ENCODE measurements at regions not wholly inside any gene's neighbourhood (a gene's known extent, or its start where the extent isn't known, plus 50 kb on each side); places are given as distances from the start of the nearest gene placed in this dataset.
"Not testable (repeated sequence)": the region's sequence is repeated elsewhere in the genome, so short reads cannot be mapped to it uniquely, and the experiment has no call there.

GRCh38 chr20:55079917-55080316 is 604.5 kb downstream of the DOK5 start:
- DNase-seq (ENCODE audit: low read depth): no peak

DNA sequence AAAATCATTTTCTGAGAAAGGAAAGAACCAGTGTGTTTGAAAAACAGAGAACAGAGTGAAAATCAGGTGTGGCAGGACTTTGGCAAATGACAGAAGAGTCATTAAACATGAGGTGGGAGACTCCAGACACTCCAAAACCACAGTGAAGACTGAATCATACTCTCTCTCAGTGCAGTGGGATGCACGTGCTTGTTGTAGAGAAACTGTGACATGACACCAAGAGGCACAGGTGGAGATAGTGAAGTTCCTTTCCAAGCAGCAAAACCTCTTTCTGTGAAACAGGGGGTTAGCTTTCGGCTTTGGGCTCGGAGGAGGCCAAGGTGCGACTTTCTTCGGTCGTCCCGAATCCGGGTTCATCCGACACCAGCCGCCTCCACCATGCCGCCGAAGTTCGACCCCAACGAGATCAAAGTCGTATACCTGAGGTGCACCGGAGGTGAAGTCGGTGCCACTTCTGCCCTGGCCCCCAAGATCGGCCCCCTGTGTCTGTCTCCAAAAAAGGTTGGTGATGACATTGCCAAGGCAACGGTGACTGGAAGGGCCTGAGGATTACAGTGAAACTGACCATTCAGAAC is 599.0 kb downstream of the DOK5 start:
- DNase-seq (ENCODE audit: low read depth): not testable (repeated sequence)

- no peak for DNase-seq (ENCODE audit: low read depth)
Measured at GRCh38 chr20:55070001-55070400, 594.6 kb downstream of the DOK5 start.

DNA sequence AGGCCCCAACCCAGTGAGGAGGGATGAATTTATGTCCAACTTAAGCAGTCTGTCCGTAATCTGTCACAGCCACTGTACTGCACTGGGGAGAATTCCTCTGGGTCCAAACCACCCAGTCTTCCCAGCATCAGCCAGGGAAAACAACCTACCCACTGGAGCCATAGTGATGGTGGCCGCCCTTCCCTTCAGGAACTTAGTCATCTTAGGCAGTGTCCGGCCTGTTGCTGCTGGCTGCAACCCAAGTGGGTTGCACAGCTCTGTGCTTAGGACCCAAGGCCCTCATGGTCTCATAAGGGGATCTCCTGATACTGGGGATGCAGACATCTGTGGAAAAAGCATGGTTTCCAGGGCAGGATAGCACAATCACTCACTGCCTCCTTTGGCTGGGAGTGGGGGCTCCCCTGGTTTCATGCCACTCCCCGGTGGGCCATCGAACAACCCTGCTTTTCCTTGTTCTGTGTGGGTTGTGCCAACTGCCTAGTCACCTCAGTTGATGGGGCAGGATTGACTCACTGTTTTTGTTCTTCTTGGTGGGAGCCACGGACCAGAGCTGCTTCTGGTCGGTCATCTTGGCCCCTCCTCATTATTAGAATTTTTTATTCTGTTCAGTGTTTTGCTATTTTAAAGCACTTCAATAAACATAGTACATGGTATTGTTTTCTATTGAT is 591.9 kb downstream of the DOK5 start:
- peak; percentile 4 for DNase-seq (ENCODE audit: low read depth)

GRCh38 chr20:55058938-55059337 is 583.5 kb downstream of the DOK5 start:
- DNase-seq (ENCODE audit: low read depth): no peak

DNA sequence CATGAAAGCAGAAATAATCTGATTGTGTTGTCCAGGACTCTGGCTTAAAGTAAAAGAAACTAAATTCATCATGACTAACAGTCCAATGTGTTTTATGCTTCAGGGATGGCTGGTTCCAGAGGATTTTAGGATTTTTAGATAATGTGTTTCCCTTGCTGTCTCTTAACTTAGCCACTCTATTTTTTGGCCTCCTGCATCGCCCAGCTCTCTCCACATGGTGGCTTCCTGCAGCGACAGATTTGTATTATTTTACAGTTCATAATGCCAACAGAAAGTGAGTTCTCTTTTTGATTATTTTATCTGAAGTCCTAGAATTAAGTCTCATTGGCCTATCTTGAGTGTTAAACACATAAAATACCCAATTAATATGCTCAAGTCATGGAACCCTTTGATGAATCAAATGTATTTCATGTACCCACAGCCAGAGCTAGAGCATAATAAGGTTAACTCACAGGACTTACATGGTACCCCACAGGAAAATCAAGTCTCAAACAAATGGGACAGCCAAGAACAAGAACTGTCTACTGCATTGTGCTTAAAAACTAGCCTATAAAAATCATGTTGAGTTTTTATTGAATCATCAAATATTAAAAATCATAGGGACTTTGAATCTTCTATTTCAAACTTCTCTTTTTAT is 582.5 kb downstream of the DOK5 start:
- no peak for DNase-seq (ENCODE audit: low read depth)

DNA sequence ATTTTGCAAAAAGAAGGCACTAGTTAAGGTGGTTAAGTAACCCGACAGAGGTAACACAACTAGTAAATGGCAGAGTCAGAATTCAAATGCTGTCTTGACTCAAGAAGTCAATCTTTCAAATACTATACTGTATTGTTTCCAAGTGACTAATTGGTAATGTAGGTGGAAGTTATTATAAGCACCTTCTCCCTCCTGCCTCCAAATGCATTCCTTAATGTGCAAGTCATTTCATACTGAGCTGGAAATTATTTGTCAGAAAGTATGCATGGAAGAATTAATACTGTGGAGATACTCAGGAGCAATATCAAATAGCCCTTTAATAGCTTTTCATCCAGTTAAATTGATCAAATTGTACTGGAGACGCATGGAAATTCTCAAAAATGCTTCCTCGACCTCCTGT is 579.1 kb downstream of the DOK5 start:
- no peak for DNase-seq (ENCODE audit: low read depth)

- DNase-seq (ENCODE audit: low read depth): no peak
Measured at GRCh38 chr20:55053389-55053788, 578.0 kb downstream of the DOK5 start.

GRCh38 chr20:55052459-55052858 is 577.1 kb downstream of the DOK5 start:
- DNase-seq (ENCODE audit: low read depth): no peak

DNA sequence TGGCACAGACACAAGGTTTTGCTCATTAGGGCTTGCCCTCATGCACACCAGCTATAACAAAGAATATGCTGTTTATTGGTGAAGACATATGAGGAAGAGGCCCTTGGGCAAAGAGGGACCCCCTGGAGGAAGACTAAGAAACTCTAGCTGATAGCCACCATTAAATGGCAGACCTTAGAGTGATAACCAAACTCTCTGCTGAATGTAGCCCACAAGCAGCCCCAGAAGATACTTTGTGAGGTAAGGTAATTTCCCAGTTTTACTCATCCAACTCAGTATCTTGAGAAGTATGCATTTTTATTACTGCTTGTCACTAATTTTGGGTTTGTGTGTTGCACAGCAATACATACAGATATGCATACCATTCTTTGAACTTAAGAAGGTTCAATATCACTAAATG is 563.3 kb downstream of the DOK5 start:
- DNase-seq (ENCODE audit: low read depth): no peak

DNA sequence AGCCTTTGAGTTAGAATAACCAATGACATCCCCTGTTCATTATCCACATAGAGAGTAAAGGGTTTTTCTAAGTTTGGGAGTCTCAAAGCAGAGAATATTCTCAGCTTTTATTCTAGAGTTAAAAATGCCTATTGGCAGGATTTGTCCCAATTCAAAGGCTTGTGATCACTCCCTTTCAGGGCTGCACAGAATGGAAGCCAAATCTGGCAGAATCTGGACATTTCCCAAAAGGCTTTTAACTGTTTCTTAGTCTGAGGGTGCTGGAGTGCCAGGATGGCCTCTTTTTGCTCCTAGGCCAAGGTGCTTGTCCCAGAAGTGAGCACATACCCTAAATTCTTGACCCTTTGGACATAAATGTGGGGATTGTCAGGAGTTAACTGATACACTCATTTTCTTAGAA is 556.6 kb downstream of the DOK5 start:
- DNase-seq (ENCODE audit: low read depth): no peak

DNA sequence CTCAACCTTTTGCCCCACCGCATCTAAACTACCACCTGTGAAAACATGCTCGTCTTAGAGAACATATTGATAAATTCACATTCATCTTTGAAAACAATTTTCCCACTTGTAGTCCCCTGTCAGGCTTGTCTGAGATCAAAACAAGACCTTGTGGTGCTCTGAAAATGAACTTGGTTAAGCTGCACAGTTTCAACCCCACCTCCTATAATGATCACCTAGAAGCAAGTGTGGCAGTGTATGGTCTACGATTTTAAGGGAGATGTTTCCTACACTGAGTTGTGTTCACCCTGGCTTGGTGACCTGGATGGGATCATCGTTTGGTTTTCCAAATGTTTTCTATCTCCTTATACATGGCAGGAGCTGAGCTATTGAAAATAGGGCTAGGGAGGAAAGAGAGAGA is 539.4 kb downstream of the DOK5 start:
- no peak for DNase-seq (ENCODE audit: low read depth)

DNA sequence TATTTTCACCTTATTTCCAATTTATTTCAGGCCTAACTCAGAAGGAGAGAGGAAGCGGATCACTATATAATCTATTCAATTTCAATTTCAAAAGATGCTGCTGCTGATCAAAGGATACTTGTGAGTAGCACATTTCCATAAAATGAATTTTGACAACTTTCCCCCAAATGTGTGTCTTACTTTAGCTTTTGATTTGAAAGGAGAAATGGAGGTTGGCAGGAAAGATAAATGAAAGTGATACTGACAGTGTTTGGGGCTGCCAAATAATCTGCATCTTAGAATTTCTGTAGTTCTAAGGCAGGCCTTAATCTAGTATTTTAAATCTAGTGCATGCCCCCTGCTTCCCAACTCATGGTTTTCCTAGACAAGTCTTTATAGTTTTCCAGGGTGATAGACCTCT is 535.4 kb downstream of the DOK5 start:
- DNase-seq (ENCODE audit: low read depth): no peak

- DNase-seq (ENCODE audit: low read depth): no peak
Measured at GRCh38 chr20:55009066-55009465, 533.7 kb downstream of the DOK5 start.

- DNase-seq (ENCODE audit: low read depth): no peak
Measured at GRCh38 chr20:55004044-55004443, 528.7 kb downstream of the DOK5 start.

DNA sequence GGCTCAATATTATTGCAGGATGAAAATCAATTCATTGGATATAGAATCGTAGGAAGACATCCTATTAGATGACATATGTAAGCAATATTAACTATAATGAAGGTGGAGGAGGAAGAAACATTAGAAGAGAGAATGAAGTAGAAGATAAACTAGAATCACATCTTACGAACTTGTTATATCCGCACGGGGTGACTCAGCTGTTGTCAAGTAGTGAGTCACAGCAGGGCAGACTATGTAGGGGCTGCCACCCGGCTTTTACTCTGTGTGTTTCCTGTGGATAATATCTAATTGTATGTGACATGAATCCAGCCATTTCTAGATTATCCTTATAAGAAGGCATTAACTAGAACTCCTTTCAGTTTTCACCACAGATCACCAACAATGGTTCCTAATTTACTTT is 520.2 kb downstream of the DOK5 start:
- DNase-seq (ENCODE audit: low read depth): no peak

DNA sequence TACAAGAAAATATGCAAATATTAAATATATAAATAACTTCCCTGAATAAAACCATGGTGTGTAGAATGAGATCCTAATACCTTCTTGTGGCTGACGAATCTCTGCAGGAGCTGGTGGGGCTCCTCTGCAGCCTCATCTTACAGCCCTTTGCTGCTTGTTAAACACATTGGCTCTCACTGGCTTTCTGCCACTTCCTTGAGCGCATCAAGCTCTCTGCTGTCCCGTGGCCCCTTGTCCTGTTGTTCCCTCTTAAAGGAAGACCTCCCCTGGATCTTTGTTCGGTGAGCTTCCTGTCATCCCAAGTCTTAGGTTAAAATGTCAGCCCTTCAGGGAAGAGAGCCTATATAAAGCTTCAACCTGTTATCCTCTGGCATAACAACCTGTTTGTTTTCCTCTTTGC is 519.6 kb downstream of the DOK5 start:
- DNase-seq (ENCODE audit: low read depth): no peak

DNA sequence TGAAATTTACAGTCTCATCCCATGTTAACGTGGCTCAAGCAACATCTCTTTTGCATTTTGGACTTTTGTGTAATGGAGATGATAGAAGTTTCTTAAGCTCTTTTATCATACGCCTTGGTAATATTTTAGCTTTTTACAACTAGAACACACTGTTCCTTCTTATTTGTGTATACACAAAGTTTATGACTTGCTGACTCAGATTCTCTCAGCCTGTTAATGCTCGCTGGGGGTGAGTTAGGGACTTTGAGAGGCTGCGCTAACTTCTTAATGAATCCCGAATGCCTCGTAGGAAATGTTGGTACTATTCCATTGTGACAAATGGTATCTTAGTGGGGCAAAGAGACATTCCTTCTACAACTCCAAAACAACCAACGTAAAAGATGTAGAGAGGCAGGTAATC is 509.7 kb downstream of the DOK5 start:
- no peak for DNase-seq (ENCODE audit: low read depth)

DNA sequence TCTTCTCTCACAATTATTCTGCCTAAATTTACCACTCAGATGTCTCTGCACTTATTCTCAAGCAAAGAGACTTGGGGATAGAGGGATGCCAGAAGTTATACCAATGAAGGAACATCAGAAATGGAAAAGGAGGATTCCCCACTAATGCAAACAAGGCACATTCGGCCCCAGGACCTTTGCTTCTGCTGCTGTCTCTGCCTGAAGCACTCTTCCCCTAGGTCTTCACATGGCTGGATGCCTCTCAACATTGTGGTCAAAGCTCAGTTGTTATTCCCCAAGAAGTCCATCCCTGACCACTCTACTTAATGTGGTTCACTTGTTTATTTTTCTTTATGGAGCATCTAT is 508.7 kb downstream of the DOK5 start:
- DNase-seq (ENCODE audit: low read depth): no peak

DNA sequence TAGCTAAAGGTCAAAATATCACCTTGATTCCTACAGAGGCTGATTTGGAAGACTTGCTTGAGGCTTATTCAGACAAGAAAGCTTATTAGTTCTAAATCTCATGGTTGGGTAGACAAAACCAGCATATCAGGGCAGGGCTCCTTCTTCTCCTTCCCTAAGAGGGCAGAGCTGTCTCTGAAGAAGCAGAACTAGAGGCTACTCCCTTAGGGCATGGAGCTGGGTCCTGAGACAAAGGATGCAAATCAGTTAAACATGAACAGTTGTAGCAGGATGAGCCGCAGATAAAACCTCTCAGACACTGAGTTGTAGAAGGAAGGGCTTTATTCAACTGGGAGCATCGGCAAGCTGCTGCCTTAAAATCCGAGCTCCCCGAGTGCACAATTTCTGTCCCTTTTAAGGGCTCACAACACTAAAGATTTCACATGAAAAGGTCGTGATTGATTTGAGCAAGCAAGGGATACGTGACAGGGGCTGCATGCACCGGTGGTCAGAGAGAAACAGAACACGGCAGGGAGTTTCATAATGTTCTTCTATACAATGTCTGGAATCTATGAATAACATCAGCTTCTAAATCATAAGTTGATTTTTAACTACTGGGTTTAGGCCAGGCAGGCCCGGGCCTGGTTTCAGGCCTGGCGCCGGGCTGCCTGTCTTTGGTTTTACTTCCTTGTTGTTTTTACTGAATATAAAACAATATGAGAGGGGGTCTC is 508.2 kb downstream of the DOK5 start:
- not testable (repeated sequence) for DNase-seq (ENCODE audit: low read depth)

- DNase-seq (ENCODE audit: low read depth): no peak
Measured at GRCh38 chr20:54981175-54981574, 505.8 kb downstream of the DOK5 start.

DNA sequence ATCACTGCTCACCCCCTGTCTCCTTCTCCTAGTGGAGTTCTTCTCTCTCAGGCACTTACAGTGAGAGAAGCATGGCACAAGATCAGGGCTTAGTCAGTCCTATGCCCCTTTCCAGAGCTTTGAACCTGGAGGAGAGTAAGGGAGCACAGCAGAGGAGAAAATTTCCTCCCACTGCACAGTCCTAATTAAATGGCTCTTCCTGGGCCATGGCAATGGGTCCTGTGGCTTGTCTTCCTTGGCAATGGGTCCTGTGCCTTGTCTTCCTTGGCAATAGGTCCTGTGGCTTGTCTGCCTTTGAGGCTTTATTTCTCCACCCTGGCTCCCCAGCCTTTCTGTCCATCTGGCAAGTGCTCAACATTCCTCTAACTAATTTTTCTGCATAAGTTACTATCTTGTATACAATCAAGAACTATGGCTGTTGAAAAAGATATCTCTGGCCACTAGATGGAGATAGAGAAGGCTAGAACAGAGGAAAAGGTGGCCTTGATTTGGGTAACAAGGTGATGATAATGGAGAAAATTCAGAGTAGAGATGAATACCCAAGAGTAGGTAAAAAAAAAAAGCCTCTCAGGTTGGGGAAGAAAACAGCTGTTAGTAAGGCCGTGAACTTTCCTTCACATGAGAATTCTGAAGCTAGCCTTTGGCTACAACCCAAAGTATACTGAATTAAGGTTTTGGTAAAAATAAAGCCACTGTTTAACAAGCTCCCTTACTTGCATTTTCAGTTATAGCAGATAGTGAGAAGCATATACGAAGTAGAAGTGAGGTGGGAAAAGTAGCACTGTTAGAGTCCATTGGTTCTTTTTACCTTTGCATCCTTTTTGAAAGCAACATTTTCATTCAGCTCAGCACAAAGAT is 504.9 kb downstream of the DOK5 start:
- DNase-seq (ENCODE audit: low read depth): no peak
